H1 (cell line): ENCODE measurements at regions not wholly inside any gene's neighbourhood (a gene's known extent, or its start where the extent isn't known, plus 50 kb on each side); places are given as distances from the start of the nearest gene placed in this dataset.

Source experiments
- BACH1 ChIP-seq: IDR thresholded peaks from 2 replicates; pipeline ENCODE4 v1.6.1; 2012; ENCODE audit warnings: low read length, improper control_type of control experiment
- BRCA1 ChIP-seq: IDR thresholded peaks from 2 replicates; pipeline ENCODE4 v1.6.1; 2012; ENCODE audit warnings: low read depth, low read length, improper control_type of control experiment
- CREB1 ChIP-seq: IDR thresholded peaks from 2 replicates; pipeline ENCODE4 v1.6.1; 2012; ENCODE audit warnings: inconsistent platforms
- CTCF ChIP-seq, 3 experiments: IDR thresholded peaks; 1 replicate in 2 of 3; 2 replicates in 1 of 3; pipeline versions ENCODE4 v1.5.1 to v1.6.1; 2011; ENCODE audit warnings: low read length in 3 of 3, mild to moderate bottlenecking in 3 of 3, inconsistent platforms in 2 of 3, low read depth in 1 of 3, moderate library complexity in 1 of 3; ENCODE audit not compliant: insufficient read depth in 1 of 3; ENCODE audit errors: control extremely low read depth in 1 of 3
- EZH2 ChIP-seq: fragments of 200-600 bp; sonication (generic); IDR thresholded peaks from 2 replicates; pipeline ENCODE4 v1.7.1; 2012; ENCODE audit warnings: low read depth, mild to moderate bottlenecking, moderate library complexity, low read length, inconsistent platforms; ENCODE audit not compliant: severe bottlenecking
- JUN ChIP-seq: IDR thresholded peaks from 2 replicates; pipeline ENCODE4 v1.6.1; 2011; ENCODE audit warnings: low read depth, mild to moderate bottlenecking, improper control_type of control experiment, low read length
- JUND ChIP-seq: IDR thresholded peaks from 2 replicates; pipeline ENCODE4 v1.6.1; 2011; ENCODE audit warnings: mild to moderate bottlenecking, improper control_type of control experiment, low read length
- KDM1A ChIP-seq: fragments of 200-600, 300-600 bp; sonication (generic); IDR thresholded peaks from 2 replicates; pipeline ENCODE4 v1.7.1; 2016; ENCODE audit warnings: mild to moderate bottlenecking, low read length, borderline replicate concordance
- MAX ChIP-seq: IDR thresholded peaks from 2 replicates; pipeline ENCODE4 v1.6.1; 2012; ENCODE audit warnings: inconsistent platforms
- POLR2A ChIP-seq, 2 experiments: IDR thresholded peaks; 1 replicate in 1 of 2; 2 replicates in 1 of 2; pipeline ENCODE4 v1.6.1; 2011; ENCODE audit warnings: low read depth in 2 of 2, low read length in 2 of 2, mild to moderate bottlenecking in 2 of 2; ENCODE audit errors: control extremely low read depth in 1 of 2
- POLR2AphosphoS5 ChIP-seq: IDR thresholded peaks from 2 replicates; pipeline ENCODE4 v1.6.1; 2011; ENCODE audit warnings: low read depth, low read length
- TBP ChIP-seq: IDR thresholded peaks from 2 replicates; pipeline ENCODE4 v1.6.1; 2011; ENCODE audit warnings: low read depth, low read length, improper control_type of control experiment
- YY1 ChIP-seq: IDR thresholded peaks from 2 replicates; pipeline ENCODE4 v1.6.1; 2011; ENCODE audit warnings: low read depth, mild to moderate bottlenecking, low read length
- TF ChIP-seq, protein P1 (sequence below): IDR thresholded peaks from 2 replicates; pipeline ENCODE4 v1.6.1; 2012; ENCODE audit warnings: inconsistent platforms

- no peak for TF ChIP-seq KDM1A
- no peak for TF ChIP-seq JUN
- TF ChIP-seq JUND = no peak
- peak in 2 of 3 experiments; percentile 25 to 45; a peak in 2 of 4 replicates for TF ChIP-seq CTCF (IDR thresholded peaks at IDR 0.05; ENCODE audit: control extremely low read depth in 1 of 3, insufficient read depth in 1 of 3, low read depth in 1 of 3, low read length in 3 of 3)
- TF ChIP-seq BACH1 = no peak
- TF ChIP-seq, protein P1, sequence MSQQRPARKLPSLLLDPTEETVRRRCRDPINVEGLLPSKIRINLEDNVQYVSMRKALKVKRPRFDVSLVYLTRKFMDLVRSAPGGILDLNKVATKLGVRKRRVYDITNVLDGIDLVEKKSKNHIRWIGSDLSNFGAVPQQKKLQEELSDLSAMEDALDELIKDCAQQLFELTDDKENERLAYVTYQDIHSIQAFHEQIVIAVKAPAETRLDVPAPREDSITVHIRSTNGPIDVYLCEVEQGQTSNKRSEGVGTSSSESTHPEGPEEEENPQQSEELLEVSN = no peak
- no peak for TF ChIP-seq POLR2A (IDR thresholded peaks at IDR 0.05; ENCODE audit: control extremely low read depth in 1 of 2, low read depth in 2 of 2, low read length in 2 of 2)
- no peak for TF ChIP-seq POLR2AphosphoS5
- TF ChIP-seq BRCA1 = no peak
- TF ChIP-seq MAX = no peak
- no peak for TF ChIP-seq TBP
- no peak for TF ChIP-seq YY1
- no peak for TF ChIP-seq CREB1
- no peak for TF ChIP-seq EZH2
These were observed 175.4 kb downstream of the CDC14C start for GRCh38 chr7:49099587-49100326.
